WERI-Rb-1 (cell line): ENCODE measurements at regions not wholly inside any gene's neighbourhood (a gene's known extent, or its start where the extent isn't known, plus 50 kb on each side); places are given as distances from the start of the nearest gene placed in this dataset.

Source experiments
- DNase-seq: peaks from one replicate; pipeline ENCODE4 v3.0.0-alpha.2; 2020
- H3K27ac ChIP-seq: fragments of 250-450 bp; sonication (Bioruptor Pico); 2 replicates; pipeline ENCODE4 v1.5.1; 2020; ENCODE audit warnings: mild to moderate bottlenecking, moderate library complexity
- H3K27me3 ChIP-seq: fragments of 250-450 bp; sonication (Bioruptor Pico); 2 replicates; pipeline ENCODE4 v1.5.1; 2021; ENCODE audit warnings: mild to moderate bottlenecking, low read depth, moderate library complexity; ENCODE audit not compliant: insufficient read depth, severe bottlenecking
- H3K36me3 ChIP-seq: fragments of 250-450 bp; sonication (Bioruptor Pico); 2 replicates; pipeline ENCODE4 v1.5.1; 2020; ENCODE audit warnings: mild to moderate bottlenecking, moderate library complexity
- H3K4me3 ChIP-seq: 2 replicates; pipeline ENCODE4 v1.5.1; 2011; ENCODE audit warnings: low read depth, mild to moderate bottlenecking, control low read depth, low read length
- H3K9me3 ChIP-seq: fragments of 250-450 bp; sonication (Bioruptor Pico); 2 replicates; pipeline ENCODE4 v1.5.1; 2021; ENCODE audit warnings: mild to moderate bottlenecking, moderate library complexity; ENCODE audit not compliant: severe bottlenecking
- TF ChIP-seq, protein P1 (sequence below): IDR thresholded peaks from 2 replicates; pipeline ENCODE4 v1.5.1; 2011; ENCODE audit warnings: low read depth, mild to moderate bottlenecking, control low read depth, inconsistent platforms, low read length

DNA sequence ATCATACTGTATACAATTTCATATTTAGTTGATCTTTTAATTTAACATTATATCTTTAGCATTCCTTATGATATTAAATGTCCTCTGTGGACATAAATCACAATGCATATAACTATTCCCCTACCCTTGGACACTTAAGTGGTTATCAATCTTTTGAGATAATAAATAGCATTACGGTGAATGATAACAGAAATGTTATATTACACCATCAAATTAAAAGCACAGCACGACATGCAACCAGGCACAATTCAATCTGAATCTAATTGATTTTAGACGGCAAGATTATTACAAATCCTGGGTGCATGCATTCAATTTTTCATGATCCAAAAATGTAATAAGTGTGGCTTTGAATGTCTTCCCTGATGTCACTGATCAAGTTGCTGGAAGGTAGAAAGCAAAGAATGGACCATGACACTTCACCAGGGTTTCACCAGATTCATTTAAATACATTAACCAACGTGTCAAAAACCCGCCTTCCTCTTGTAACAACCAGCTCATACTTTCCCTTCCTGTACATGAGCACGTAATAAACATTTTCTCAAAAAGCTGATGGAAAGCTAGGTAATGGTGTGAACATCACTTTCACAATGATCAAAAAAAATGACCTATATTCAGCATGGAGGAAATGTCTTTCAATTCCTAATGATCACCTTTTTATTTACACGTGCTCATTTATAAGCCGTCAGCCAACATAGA is 513.7 kb upstream of the ID2 start:
- no peak for DNase-seq
- Histone ChIP-seq H3K4me3 (no peak overlapping the region), H3K27ac (no peak overlapping the region), H3K27me3 (no peaks in the 10 kb centered on the region), H3K36me3 (no peaks in the 10 kb centered on the region), H3K9me3 (no peaks in the 10 kb centered on the region)
- TF ChIP-seq, protein P1, sequence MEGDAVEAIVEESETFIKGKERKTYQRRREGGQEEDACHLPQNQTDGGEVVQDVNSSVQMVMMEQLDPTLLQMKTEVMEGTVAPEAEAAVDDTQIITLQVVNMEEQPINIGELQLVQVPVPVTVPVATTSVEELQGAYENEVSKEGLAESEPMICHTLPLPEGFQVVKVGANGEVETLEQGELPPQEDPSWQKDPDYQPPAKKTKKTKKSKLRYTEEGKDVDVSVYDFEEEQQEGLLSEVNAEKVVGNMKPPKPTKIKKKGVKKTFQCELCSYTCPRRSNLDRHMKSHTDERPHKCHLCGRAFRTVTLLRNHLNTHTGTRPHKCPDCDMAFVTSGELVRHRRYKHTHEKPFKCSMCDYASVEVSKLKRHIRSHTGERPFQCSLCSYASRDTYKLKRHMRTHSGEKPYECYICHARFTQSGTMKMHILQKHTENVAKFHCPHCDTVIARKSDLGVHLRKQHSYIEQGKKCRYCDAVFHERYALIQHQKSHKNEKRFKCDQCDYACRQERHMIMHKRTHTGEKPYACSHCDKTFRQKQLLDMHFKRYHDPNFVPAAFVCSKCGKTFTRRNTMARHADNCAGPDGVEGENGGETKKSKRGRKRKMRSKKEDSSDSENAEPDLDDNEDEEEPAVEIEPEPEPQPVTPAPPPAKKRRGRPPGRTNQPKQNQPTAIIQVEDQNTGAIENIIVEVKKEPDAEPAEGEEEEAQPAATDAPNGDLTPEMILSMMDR: no peak

DNA sequence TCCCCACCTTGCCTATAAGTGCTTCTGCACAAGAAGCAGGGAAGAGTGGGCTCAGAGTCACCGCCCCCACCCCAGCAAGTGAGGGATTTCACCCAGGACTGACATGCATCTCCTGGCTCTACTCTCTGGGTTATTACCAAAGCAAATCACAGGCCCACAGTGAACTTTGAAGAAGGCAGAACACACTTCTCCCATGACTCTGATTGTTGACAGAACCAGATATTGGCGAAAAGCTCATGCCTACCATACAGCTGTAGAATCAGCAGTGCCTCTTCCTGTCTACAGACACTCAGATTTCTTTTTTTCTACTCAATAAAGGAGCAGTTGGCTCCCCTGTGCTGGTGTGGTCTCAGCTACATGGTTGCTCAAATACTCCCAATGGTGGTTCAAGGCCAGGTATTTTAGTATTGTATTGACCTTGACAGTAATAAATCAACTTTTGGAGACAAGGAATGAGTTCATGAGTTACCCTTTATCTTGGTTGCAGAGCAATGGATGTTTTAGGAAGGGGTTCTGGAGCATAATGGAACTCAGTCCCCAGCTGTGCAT is 512.9 kb upstream of the ID2 start:
- H3K27ac ChIP-seq: no peak overlapping the region

DNA sequence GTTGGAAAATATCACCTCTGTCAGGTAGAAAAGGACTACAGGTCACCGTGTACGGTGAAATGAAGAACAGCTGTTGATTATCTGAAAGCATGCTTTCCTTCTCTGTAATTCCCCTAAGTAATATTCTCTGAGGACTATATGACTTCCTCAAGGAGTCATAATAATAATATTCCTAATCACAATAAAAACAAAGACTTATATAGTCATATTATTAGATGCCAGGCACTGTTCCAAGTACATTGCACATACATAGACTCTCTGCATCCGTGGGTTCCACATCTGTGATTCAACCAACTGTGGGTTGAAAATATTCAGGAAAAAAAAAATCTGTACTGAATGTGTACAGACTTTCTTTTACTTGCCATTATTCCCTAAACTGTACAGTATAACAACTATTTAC is 512.4 kb upstream of the ID2 start:
- Histone ChIP-seq H3K27me3 (no peaks in the 10 kb centered on the region), H3K4me3 (no peak overlapping the region), H3K36me3 (no peaks in the 10 kb centered on the region), H3K9me3 (no peaks in the 10 kb centered on the region), H3K27ac (no peak overlapping the region)
- TF ChIP-seq, protein P1: no peak
- no peak for DNase-seq

More for the DNA sequence above, 512.9 kb upstream of the ID2 start:
- no peak for DNase-seq
- H3K4me3 ChIP-seq: no peak overlapping the region
- H3K36me3 ChIP-seq: no peaks in the 10 kb centered on the region
- no peaks in the 10 kb centered on the region for H3K9me3 ChIP-seq
- no peaks in the 10 kb centered on the region for H3K27me3 ChIP-seq
- TF ChIP-seq, protein P1: no peak

DNA sequence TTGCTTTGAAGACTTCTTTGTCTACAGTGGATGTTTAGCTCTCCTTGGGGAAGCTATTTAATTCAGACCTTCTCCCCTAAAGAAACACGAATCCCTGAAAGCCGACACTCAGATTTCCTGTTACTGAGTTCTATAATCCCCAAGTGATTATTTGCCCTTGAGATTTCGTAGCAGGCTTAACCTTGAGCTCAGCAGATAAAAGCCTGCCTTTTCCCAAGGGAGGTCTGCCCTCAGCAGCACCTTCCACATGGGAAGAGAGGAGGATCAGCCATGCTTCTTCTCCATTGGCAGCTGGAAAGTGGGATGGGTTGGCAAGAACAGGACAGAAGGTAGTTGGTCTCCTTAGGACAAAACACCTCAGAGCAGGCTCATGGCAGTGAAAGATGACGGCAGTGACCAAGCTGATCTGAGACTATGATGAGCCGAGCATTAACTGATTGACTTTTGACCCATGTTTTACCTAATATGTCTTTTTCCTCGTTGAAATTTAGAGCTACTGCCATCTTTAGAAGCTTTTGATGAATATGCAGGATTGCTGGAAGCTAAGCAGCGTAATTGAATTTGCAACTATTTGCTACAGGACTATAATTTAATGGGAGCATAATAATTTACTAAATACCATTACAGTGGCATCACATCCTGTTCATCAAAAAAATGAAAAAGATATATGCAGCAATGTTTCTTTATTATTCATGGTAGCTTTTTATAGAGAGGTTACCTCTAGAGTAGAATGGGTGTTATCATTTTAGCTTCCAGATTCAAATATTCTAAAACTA is 511.1 kb upstream of the ID2 start:
- Histone ChIP-seq H3K4me3 (no peak overlapping the region), H3K27me3 (no peaks in the 10 kb centered on the region), H3K36me3 (no peaks in the 10 kb centered on the region), H3K27ac (no peak overlapping the region), H3K9me3 (no peaks in the 10 kb centered on the region)
- DNase-seq: peak; percentile 76
- TF ChIP-seq, protein P1: no peak

DNA sequence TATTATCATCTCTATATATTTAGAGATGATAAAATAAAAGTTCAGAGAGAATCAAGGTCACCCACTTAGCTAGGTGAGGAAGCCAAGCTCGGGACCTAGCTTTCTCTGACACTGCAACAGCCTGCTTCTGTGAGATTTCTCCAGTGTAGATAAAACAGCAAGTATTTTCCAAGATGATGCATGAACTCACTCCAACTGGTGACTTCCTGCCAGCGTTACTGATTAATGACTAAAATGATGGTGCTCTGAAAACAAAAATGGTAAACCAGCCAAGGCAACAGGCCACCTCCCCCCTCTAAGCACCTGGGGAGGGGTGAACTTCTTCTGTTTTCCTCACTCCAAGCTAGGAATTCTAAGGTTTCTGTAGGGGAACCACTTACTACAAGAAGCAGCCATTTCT is 510.2 kb upstream of the ID2 start:
- H3K36me3 ChIP-seq: no peaks in the 10 kb centered on the region
- H3K27me3 ChIP-seq: no peaks in the 10 kb centered on the region
- no peak overlapping the region for H3K4me3 ChIP-seq
- no peak overlapping the region for H3K27ac ChIP-seq
- no peak for DNase-seq
- no peaks in the 10 kb centered on the region for H3K9me3 ChIP-seq
- TF ChIP-seq, protein P1: no peak
